ENCODE measurements at regions not wholly inside any gene's neighbourhood (a gene's known extent, or its start where the extent isn't known, plus 50 kb on each side); places are given as distances from the start of the nearest gene placed in this dataset.

DNA sequence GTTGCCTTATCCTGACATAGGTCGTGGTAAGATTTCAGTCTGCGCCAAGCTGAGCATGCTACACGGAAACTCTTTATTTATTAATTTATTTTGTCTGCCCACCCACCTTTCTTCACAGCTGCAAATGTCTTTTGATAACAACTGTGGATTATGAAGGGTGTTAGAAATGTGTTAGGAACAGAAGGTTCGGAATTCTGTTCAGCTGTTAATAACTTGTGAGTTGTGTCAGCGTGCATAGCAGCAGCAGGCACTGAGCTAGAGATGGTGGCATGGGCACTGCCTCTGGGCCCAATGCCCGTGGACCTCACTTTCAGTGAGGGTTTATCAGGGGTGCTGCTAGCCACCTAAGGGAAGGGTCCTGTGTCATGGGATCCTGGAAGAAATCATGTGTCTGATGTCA lies 162.5 kb upstream of the NTM start:
- TF ChIP-seq CTCF (conservative IDR thresholded peaks at IDR 0.05 in 1 of 2, IDR thresholded peaks at IDR 0.05 in 1 of 2; ENCODE audit: extremely low read depth in 1 of 2, insufficient read depth in 1 of 2, low read depth in 1 of 2, low read length in 2 of 2) (no peak), EZH2 (IDR thresholded peaks at IDR 0.05; ENCODE audit: borderline replicate concordance, low read length) (no peak)

Measured in mammary epithelial cell (primary cell).